ENCODE measurements at regions not wholly inside any gene's neighbourhood (a gene's known extent, or its start where the extent isn't known, plus 50 kb on each side); places are given as distances from the start of the nearest gene placed in this dataset.

DNA sequence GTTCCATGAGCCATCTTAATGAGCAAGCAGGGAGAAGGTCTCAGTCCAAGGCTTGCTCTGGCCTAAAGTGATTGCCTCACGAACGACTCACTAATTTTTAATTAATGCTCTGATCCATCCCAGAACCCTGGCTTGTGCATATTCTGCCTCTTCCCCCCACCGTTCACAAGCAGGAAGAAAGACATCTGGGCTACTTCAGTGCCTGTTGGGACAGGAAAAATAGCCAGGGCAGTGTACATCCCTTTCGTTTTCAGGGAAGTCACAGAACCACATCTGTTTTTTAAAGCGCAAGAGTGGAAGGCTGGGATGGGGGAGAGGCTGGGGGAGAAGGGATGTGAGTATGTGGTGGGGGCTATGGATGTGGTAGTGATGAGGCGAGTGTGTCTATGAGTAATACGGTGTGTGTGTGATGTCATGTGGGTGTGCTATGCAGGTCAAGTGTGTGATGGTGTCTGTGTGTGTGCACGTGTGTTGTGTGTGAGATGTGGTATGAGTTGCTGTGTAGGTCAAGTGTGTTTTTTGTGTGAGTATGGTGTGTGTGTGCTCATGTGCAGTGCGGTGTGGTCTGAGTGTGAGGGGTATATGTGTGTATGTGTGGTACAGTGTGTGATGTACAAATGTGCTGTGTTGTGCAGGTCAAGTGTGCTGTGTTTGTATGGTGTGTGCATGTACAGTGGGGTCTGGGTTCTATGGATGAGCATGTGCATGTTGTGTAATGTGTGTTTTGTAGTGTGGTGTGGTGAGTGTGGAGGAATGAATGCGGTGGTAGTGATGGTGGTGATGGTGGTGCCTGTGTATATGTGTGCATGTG is 64.9 kb upstream of the SYT6 start:
- TF ChIP-seq CTCF (IDR thresholded peaks at IDR 0.05 in 2 of 3, conservative IDR thresholded peaks at IDR 0.05 in 1 of 3; ENCODE audit: insufficient read depth in 2 of 3, low read depth in 1 of 3, low read length in 3 of 3) (no peak), BCLAF1 (IDR thresholded peaks at IDR 0.05; ENCODE audit: borderline replicate concordance in 1 of 2, control insufficient read depth in 1 of 2, low read depth in 2 of 2, low read length in 1 of 2) (no peak), POLR2A (conservative IDR thresholded peaks at IDR 0.05) (no peak), MAZ (CRISPR knock-in tag; conservative IDR thresholded peaks at IDR 0.05 in 1 of 2, IDR thresholded peaks at IDR 0.05 in 1 of 2) (no peak), CREB1 (IDR thresholded peaks at IDR 0.05) (no peak), CREB1 (CRISPR knock-in tag; IDR thresholded peaks at IDR 0.05) (no peak), MECOM (CRISPR knock-in tag; IDR thresholded peaks at IDR 0.05) (no peak), POLR2AphosphoS5 (IDR thresholded peaks at IDR 0.05; ENCODE audit: control insufficient read depth, insufficient read depth, low read depth, low read length) (no peak), PHF8 (IDR thresholded peaks at IDR 0.05; ENCODE audit: borderline replicate concordance, low read length) (no peak)
- TF ChIP-seq, protein P1, sequence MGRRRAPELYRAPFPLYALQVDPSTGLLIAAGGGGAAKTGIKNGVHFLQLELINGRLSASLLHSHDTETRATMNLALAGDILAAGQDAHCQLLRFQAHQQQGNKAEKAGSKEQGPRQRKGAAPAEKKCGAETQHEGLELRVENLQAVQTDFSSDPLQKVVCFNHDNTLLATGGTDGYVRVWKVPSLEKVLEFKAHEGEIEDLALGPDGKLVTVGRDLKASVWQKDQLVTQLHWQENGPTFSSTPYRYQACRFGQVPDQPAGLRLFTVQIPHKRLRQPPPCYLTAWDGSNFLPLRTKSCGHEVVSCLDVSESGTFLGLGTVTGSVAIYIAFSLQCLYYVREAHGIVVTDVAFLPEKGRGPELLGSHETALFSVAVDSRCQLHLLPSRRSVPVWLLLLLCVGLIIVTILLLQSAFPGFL (CRISPR knock-in tag; IDR thresholded peaks at IDR 0.05), result no peak

Data from K562 (cell line).